Nucleus accumbens (tissue), 56 donors: ENCODE measurements at regions not wholly inside any gene's neighbourhood (a gene's known extent, or its start where the extent isn't known, plus 50 kb on each side); places are given as distances from the start of the nearest gene placed in this dataset.

ENCODE experiments used
- DNase-seq, 56 donors: peaks; one replicate each; lab custom pipeline; 2025; lab: John Stamatoyannopoulos, UW

DNA sequence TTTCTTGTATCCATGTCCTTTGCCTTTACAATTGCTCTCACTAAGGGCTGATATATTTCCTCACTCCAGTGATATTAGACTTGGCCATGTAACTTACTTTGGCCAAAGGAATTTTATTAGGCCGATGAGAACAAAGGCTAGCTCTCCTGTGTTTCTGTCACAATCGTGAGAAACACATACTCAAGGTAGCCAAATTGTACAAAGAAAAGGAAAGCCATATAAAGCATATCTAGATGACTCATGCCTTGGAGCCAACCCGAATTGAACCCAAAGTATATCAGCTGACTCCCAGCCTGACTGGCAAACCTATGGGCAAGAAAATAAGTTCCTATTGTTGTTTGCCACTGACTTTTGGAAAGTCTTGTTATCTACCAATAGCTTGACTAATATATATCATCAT, 371.7 kb upstream of the LRRC7 start:
- DNase-seq, result no peak

DNA sequence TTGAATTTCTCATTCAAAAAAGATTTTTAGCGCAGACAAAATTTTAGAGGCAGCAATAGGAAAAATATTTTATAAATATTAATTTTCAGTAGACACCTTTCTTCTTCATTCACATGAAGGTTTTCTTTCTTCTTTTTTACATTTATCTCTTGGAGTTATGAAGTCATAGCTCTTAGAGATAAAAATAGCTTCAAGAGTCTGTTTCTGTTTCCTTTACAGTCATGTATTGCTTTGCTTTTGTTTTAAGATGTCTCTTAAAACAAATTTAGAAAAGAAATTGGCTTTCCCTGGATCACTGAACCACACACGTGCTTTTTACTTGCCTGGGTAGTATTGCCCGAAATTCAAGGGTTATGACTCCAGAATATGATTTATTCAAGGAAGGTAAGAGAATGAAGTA, 369.9 kb upstream of the LRRC7 start:
- no peak for DNase-seq

DNA sequence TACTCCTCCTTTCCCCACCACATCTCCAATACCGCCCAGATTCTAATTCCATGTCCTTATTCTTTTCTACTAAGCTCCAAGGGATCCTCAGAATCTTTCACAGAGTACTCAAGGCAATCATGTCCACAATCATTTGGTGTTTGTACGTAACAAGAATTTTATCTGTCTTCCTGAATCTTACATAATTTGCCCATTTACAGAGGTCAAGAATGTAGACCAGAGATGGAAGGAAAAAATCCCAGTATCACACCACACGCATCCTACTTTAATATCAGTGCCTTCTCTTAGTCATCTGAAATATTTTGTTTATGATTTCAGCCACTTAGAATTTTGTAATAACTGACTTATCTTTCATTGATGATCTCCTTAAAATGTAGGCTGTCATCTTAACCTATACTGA, 366.0 kb upstream of the LRRC7 start:
- DNase-seq, result no peak

DNA sequence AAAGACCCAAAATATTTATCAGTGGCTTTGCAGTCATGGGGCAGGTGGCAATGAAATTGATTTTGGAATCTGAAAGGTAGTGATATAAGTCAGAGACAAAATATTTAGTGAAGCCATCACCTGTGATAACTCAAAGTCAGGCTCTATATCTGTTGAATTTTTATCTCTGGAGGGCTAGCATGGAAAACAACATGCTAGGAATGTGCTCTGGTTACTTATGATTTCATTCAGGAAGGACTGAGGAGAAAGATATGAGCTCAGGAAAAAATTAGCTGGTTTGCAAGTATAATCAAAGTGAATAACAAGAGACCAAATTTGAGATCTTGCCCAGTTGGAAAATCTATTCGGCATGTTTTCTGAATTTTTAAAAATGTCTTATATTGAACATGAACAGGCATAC, 364.6 kb upstream of the LRRC7 start:
- no peak for DNase-seq

DNA sequence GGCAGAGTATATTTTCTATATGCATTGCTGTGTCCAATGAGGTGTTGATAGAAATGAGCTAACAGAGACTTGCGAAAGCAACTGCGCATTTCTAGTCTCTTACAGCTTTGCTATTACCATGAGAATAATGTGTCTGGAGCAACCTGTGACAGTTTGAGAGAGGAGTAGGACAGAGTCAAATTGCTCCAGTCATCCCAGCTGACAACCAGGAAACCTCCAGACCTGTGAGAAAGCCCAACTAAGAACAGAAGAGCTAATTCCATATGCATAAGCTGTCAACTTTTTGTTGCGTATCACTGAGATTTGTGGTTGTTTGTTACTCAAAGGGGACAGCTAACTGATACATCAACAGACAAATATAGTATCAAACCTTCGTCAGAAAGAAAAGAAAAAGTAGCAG, 354.1 kb upstream of the LRRC7 start:
- DNase-seq, result no peak

DNA sequence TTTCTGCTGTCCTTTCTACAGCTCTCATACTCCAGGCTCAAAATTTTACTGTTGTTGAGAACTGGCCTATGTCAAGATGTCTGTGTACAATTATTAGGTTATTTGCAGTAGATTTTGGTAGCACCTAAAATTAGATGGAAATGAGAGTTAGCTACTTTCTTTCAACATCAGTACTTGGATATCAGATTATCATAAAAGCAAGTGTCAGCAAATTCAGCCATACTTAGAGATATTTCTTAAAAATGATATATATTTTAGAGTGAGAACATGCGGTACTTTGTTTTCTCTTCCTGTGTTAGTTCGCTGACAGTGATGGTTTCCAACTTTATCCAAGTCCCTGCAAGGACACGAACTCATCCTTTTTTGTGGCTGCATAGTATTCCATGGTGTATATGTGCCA, 351.8 kb upstream of the LRRC7 start:
- DNase-seq, result no peak

DNA sequence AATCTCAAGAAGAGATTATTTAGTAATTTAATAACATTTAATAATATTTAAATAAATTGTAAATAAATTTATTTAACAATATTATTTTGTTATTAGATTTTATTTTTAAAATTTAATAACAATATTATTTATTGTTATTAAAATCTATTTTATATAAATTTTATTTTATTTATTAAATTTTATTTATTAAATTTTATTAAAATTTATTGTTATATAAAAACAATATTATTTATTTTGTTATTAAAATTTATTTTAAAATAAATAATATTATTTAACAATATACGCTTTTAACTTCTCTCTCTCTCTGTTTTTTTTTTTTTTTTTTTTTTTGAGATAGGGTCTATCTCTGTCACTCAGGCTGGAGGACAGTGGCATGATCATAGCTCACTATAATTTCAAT, 347.1 kb upstream of the LRRC7 start:
- DNase-seq, result no peak

DNA sequence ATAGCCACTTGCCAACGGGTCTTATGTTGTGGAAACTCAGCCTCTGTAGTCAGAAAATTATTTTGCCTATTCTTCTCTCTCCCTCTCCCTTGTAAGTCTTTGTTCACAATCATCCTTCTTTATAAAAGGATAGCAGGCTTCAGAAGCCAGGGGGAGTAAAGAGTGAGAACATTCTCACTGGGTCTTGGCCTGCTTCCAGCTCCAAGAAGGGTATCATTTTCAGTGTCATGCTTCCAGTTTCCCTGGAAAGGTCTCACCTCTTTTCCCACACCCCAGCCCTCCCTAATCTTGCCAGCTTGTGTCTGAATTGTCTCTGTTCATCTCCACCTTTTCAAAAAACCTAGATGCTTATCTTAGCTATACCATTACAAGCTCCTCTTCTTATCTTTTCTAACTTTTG, 346.2 kb upstream of the LRRC7 start:
- no peak for DNase-seq

DNA sequence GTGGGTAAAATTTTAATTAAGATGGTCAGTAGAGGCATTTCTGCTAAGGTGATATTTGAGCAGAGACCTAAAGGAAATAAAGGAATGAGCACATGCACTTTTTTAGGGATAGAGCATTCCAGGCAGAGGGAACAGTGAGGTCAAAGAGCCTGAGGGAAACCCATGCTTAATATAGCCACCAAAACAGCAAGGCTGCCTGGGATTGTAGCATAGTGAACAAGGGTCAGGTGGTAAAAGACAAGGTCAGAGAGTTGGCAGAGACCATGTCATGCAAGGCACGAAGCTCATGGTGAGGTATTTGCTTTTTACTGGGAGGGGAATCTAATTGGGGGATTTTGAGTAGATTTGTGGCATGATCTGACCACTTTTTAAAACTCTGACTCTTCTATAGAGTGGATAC, 344.6 kb upstream of the LRRC7 start:
- DNase-seq, result no peak

DNA sequence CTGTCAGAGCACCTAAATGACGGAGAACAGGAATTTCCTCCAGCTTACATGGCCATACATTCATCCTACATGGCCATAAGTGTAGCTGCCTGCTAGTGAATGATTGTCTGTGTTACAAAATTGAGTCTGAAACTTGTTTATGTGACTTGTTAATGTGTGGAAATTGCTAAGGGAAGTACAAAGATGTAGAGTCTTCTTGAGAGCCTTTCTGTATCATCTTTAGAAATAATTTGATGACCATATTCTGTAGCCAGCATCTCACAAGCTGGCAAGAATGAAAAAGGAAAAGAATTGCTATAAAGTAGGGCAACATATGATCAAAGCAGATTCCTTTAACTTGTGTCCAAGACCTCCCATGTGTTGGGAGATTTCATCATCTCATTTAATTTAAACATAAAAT, 339.2 kb upstream of the LRRC7 start:
- DNase-seq, result no peak

DNA sequence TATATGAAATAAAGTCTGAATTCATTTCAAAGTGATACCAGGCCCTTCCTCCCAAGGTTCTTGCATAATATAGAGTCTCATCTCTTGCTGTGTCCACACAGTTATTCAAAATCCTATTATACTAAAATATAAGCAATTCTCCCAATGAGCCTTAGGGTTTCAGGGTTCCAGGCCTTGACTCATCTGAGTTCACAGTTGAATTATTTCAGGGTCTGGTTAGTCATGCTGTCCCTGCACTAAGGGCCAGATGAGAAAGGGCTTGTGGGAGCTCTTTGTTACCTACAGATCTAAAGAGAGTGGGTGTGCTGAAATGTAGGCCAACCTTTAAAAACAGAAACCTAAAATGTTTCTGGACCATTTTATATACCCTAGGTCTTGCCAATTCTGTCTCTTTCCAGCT, 337.5 kb upstream of the LRRC7 start:
- DNase-seq, result no peak

DNA sequence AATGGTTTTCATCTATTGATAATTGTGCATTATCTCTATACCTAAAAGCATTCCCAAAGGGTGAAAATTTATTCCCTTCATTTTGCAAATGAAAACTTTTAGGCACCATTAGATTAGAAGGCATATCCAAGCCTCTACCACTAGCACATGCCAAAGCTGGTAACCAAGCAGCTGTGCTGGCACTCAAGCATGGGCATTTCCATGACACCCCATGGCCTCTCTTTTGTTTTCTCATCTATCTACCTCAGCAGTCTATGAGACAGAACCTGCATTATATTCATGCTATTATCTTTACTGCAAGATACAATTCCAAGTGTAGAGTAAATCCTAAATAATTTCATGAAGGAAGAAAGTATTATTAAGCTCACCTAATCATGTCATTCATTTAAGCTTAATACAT, 334.3 kb upstream of the LRRC7 start:
- no peak for DNase-seq

DNA sequence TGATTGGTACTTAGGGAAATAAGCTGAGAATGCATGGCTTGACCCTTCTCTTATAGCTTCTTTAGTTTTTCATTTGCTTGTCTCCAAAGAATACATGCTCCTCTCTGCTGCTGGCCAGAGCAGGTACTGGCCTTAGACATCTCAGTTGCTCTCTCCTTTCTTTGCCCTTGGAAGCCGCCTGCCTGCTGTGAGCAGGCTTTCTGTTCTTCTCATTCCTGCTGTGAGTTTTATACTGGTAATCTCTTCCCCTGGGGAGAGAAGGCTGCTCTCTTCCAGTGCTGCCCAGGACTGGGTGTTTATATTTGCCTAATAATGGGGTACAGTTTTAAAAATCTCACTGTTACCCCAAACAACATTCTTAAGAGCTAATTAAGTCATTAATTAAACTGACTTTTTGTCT, 323.5 kb upstream of the LRRC7 start:
- DNase-seq, result no peak

DNA sequence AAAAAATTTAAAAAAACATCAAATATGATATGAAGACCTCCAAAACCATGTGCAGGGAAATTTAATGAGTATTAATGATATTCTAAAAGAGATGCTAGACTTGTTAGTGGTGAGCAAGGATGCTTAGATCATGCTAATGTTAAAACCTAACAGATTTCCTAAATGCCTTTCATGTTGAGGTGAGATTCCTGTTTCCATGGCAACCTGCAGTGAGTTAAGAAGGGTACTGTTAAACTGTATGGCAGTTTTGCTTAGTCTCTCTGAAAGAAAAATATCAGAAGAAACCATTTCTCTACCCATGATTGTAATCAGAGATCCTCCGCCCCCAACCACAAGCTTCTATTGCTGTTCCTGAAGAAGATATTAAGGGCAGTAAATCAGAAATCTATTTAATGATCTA, 321.6 kb upstream of the LRRC7 start:
- DNase-seq, result peak in 4 of 56 donors; percentile 6 to 29 (median 12)

DNA sequence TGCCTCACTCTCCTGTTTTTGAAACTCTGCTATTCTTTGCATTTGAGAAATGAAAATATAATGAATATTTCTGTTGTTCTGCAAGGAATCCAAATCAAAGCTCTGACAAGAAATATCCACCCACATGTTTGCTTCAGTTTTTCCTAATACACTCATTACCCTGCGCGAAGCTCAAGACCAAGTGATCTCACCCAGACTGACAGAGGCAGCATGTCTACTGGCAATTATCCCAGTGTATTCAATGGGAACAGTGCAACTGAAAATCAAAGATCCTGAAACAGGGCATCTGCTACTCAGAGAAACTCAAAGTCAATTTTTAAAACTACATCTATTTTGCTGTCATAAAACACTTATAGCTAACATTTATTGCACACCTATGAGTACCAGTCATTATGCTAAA, 321.0 kb upstream of the LRRC7 start:
- peak in 3 of 56 donors; percentile 1 to 3 (median 3) for DNase-seq

DNA sequence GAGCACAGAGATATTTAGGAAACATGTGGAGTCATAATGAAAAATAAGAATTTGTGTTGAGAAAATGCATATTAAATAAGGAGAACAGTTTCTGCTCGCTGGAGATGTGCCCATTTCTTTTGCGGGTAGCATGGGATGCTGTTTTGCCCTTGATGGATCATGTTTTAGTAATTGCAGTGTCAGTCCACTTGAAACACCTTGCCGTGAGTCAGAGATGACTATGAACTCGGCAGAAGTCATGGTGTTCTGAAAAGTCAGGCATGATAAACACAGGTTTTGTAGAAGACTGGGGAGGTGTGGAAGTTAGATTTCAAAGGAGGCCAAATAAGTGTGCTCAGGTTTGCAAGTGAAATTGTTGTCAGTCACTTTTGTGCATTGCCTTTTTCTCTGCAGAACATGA, 315.0 kb upstream of the LRRC7 start:
- no peak for DNase-seq

DNA sequence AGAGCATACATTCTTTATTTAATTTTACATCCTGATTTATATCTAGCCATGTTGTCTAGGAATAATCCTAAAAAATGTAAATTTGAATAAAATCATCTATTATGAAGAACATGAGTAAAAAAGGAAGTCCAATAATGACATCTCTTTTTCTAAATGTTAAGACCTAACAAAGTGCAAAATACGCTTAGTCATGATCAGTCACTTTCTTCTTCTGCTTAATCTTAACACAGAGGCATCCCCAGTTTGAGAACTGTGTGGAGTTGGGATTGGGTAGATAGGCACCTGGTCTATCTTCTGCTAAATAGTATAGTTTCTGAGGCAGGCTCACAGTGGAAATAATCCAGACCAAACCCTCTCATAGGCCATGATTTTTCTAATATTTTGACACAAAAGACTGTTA, 311.7 kb upstream of the LRRC7 start:
- DNase-seq, result no peak

DNA sequence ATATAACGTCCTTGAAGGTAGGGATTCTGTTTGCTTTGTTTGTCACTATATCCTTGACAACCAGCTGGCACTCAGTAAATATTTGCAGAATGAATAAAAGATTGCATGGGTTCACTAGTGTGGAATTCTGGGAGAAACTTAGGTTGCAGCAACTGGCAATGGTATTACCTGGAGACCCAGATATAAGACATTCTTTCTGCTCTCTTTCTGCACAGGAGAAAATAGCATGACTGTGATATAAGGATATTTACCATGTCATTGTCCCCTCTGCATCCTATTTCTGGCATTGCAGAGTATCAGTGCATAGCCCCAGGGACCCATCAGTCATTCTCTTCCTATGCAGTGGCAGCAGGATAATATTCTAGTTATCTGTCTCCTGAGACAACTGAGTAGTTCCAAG, 308.9 kb upstream of the LRRC7 start:
- DNase-seq, result no peak

DNA sequence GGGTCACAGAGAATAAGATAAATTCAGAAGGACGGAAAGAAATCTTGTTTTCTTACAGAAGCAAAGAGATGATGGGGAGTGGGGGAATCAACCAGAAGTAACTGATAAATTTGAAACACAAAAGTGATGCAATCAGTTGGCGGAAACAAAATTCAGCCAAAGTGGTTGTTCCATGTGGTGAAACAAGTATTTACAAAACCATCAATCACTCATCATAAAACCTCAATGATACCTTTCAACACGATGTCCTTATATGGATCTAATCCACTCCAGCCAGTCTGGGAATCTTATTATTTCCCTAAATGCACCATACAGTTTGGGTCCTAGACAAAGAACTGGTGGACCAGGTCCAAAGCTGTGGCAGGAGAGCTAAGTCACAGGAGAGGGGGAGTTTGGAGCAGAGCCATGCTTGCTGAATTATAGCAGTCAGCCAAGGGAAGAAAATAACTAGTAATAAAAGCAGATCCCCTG, 303.8 kb upstream of the LRRC7 start:
- DNase-seq, result peak in 1 of 56 donors; percentile 11

DNA sequence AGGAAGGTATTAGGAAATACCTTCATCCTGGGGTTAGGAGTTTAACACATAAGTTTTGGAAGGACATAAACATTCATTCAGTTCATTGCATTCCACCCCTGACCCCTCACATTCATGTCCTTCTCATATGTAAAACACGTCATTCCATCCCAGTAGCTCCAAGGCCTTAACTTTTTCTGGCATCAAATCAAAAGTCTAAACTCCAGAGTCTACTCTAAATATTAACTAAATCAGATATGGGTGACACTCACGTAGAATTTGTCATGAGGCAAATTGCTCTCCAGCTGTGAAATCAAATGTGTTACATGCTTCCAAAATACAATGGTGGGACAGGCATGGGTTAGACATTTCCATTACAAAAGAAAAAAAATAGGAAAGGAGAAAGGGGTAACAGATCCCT, 298.2 kb upstream of the LRRC7 start:
- DNase-seq, result no peak

DNA sequence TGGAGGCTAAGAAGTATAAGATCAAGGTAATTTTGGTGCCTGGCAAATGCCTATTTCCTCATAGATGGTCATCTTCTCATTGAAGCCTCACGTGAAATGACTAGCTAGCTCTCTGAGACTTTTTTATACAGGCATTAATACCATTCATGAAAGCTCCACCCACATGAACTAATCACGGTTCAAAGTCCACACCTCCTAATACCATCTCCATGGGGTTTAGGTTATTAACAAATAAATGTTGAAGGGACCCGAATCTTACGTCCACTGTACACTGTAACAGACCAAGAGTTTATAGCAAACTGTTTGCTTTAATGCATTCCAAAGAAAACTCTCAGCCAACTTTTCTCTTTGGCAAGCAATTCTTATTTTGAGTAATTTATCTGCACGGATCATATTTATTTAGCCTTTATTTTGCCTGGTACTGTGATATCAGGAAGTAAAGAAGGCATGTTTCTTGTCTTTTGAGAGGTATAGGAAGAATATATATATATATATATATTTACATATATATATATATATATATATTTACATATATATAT, 296.1 kb upstream of the LRRC7 start:
- no peak for DNase-seq

DNA sequence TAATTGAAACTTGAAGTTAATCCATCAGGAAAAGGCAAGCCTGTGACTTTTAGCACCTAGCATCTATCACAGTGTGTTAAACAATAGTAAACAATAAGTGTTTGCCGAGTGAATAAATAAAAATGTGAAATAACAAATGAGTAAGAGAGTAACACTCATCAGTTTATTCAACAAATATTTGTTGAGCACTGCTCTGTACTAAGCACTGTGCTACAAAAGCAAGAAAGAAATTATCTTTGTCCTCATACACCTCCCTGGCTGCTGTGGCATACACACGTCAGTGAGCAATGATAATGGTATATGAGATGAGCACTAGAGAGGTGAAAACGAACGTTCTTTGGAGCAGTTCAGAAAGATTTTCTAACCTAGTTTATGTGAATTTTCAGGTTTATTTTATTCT, 295.0 kb upstream of the LRRC7 start:
- DNase-seq, result no peak

DNA sequence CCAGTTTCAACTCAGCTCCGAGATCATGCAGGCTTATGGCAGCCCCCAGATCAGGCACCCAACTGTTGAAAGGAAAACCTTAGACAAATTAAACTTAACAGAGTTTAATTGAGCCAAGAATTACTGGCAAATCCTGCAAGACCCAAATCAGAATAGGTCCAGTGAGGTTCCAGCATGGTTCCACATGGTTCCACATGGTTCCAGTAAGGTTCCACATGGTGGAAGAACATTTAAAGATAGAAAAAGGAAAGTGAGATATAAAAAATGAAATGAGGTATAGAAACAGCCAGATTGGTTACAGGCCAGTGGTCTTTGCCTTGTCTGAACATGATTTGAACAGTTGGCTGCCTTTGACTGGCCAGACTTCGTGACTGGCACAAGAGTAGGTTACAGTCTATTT, 288.8 kb upstream of the LRRC7 start:
- no peak for DNase-seq

DNA sequence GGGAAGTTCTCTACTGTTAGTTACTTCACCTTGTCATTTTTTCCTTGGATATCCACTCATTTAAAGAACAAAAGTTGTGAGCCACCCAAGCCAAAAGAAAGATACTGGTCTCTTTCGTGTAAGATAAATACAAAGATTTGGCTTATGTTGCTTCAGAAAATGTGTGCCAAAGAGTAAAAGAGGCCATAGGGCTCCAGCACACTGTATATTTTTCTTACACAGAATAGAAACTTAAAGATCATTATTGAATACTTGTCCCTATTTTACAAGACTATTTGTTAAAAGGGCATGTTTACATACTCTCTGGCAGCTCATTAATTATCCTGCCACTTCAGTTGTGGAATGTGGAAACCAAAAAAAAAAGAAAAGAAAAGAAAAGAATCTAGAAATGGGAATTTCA, 284.2 kb upstream of the LRRC7 start:
- DNase-seq, result no peak
